T-helper 2 cell treated with Interferon-gamma antibody and Interleukin-4, amounts not matched to agents 5 μg/mL and 100 μg/mL, for 36 hours (primary cell): ENCODE measurements at regions not wholly inside any gene's neighbourhood (a gene's known extent, or its start where the extent isn't known, plus 50 kb on each side); places are given as distances from the start of the nearest gene placed in this dataset.

ENCODE experiments used
- DNase-seq: peaks from one replicate; pipeline ENCODE4 v3.0.0; 2021; ENCODE audit warnings: low spot score
- H3K27ac Mint-ChIP-seq: one replicate; pipeline ENCODE4 v1.8.0; 2021; ENCODE audit warnings: mild to moderate bottlenecking, mixed read lengths
- H3K27me3 Mint-ChIP-seq: one replicate; pipeline ENCODE4 v1.8.0; 2021; ENCODE audit warnings: low read depth, mixed read lengths
- H3K36me3 Mint-ChIP-seq: one replicate; pipeline ENCODE4 v1.8.0; 2021; ENCODE audit warnings: low read depth, mixed read lengths
- H3K4me1 Mint-ChIP-seq: one replicate; pipeline ENCODE4 v1.8.0; 2021; ENCODE audit warnings: low read depth, mixed read lengths
- H3K4me3 Mint-ChIP-seq: one replicate; pipeline ENCODE4 v1.8.0; 2022; ENCODE audit warnings: mild to moderate bottlenecking, moderate library complexity, mixed read lengths
- H3K9me3 Mint-ChIP-seq: one replicate; pipeline ENCODE4 v1.8.0; 2021; ENCODE audit warnings: mixed read lengths

- no peaks in the 10 kb centered on the region for H3K36me3 Mint-ChIP-seq
Measured at GRCh38 chr5:86320266-86320665, 297.5 kb upstream of the COX7C start.

GRCh38 chr5:86329318-86329717 lies 288.4 kb upstream of the COX7C start:
- Mint-ChIP-seq H3K4me3 (no peak overlapping the region), H3K27me3 (no peaks in the 10 kb centered on the region), H3K27ac (no peak overlapping the region), H3K9me3 (no peaks in the 10 kb centered on the region), H3K36me3 (no peaks in the 10 kb centered on the region), H3K4me1 (no peaks in the 10 kb centered on the region)
- no peak for DNase-seq

More at GRCh38 chr5:86320266-86320665, 297.5 kb upstream of the COX7C start:
- Mint-ChIP-seq H3K9me3 (no peaks in the 10 kb centered on the region), H3K27ac (no peak overlapping the region), H3K4me1 (no peaks in the 10 kb centered on the region), H3K4me3 (no peak overlapping the region), H3K27me3 (no peaks in the 10 kb centered on the region)
- no peak for DNase-seq

- Mint-ChIP-seq H3K4me3 (no peak overlapping the region), H3K9me3 (no peaks in the 10 kb centered on the region), H3K27me3 (no peaks in the 10 kb centered on the region), H3K4me1 (no peaks in the 10 kb centered on the region), H3K27ac (no peak overlapping the region), H3K36me3 (no peaks in the 10 kb centered on the region)
- no peak for DNase-seq
Measured at GRCh38 chr5:86330736-86331135, 287.0 kb upstream of the COX7C start.

- Mint-ChIP-seq H3K4me3 (no peak overlapping the region), H3K27ac (no peak overlapping the region)
- DNase-seq: no peak
Measured at GRCh38 chr5:86332851-86333250, 284.9 kb upstream of the COX7C start.

GRCh38 chr5:86337667-86338460 lies 279.9 kb upstream of the COX7C start:
- H3K4me3 Mint-ChIP-seq: no peak overlapping the region
- H3K27ac Mint-ChIP-seq: no peak overlapping the region
- H3K4me1 Mint-ChIP-seq: no peaks in the 10 kb centered on the region
- H3K27me3 Mint-ChIP-seq: no peaks in the 10 kb centered on the region
- H3K9me3 Mint-ChIP-seq: no peaks in the 10 kb centered on the region
- H3K36me3 Mint-ChIP-seq: no peaks in the 10 kb centered on the region
- DNase-seq: no peak

More at GRCh38 chr5:86332851-86333250, 284.9 kb upstream of the COX7C start:
- Mint-ChIP-seq H3K27me3 (no peaks in the 10 kb centered on the region), H3K9me3 (no peaks in the 10 kb centered on the region), H3K4me1 (no peaks in the 10 kb centered on the region), H3K36me3 (no peaks in the 10 kb centered on the region)

- no peak for DNase-seq
- H3K27me3 Mint-ChIP-seq: no peaks in the 10 kb centered on the region
- no peaks in the 10 kb centered on the region for H3K4me1 Mint-ChIP-seq
- no peaks in the 10 kb centered on the region for H3K36me3 Mint-ChIP-seq
- H3K9me3 Mint-ChIP-seq: no peaks in the 10 kb centered on the region
- no peak overlapping the region for H3K27ac Mint-ChIP-seq
- H3K4me3 Mint-ChIP-seq: no peak overlapping the region
Measured at GRCh38 chr5:86354664-86355063, 263.1 kb upstream of the COX7C start.

- no peak overlapping the region for H3K4me3 Mint-ChIP-seq
- no peaks in the 10 kb centered on the region for H3K36me3 Mint-ChIP-seq
- H3K27me3 Mint-ChIP-seq: no peaks in the 10 kb centered on the region
- no peak overlapping the region for H3K27ac Mint-ChIP-seq
- no peak for DNase-seq
- H3K4me1 Mint-ChIP-seq: no peaks in the 10 kb centered on the region
- no peaks in the 10 kb centered on the region for H3K9me3 Mint-ChIP-seq
Measured at GRCh38 chr5:86360801-86361200, 256.9 kb upstream of the COX7C start.

- H3K27me3 Mint-ChIP-seq: no peaks in the 10 kb centered on the region
- H3K27ac Mint-ChIP-seq: no peak overlapping the region
- DNase-seq: no peak
- H3K4me3 Mint-ChIP-seq: no peak overlapping the region
- no peaks in the 10 kb centered on the region for H3K9me3 Mint-ChIP-seq
- H3K36me3 Mint-ChIP-seq: no peaks in the 10 kb centered on the region
- H3K4me1 Mint-ChIP-seq: no peaks in the 10 kb centered on the region
Measured at GRCh38 chr5:86371061-86371460, 246.7 kb upstream of the COX7C start.

GRCh38 chr5:86374611-86375010 lies 243.1 kb upstream of the COX7C start:
- Mint-ChIP-seq H3K4me3 (no peak overlapping the region), H3K4me1 (no peaks in the 10 kb centered on the region), H3K27me3 (no peaks in the 10 kb centered on the region), H3K27ac (no peak overlapping the region), H3K9me3 (no peaks in the 10 kb centered on the region), H3K36me3 (no peaks in the 10 kb centered on the region)
- no peak for DNase-seq

GRCh38 chr5:86376214-86376613 lies 241.5 kb upstream of the COX7C start:
- no peak for DNase-seq
- Mint-ChIP-seq H3K36me3 (no peaks in the 10 kb centered on the region), H3K4me3 (no peak overlapping the region), H3K27ac (no peak overlapping the region), H3K9me3 (no peaks in the 10 kb centered on the region), H3K27me3 (no peaks in the 10 kb centered on the region), H3K4me1 (no peaks in the 10 kb centered on the region)

- H3K4me3 Mint-ChIP-seq: no peak overlapping the region
- no peak overlapping the region for H3K27ac Mint-ChIP-seq
- no peak for DNase-seq
- H3K9me3 Mint-ChIP-seq: no peaks in the 10 kb centered on the region
- H3K27me3 Mint-ChIP-seq: no peaks in the 10 kb centered on the region
- H3K36me3 Mint-ChIP-seq: no peaks in the 10 kb centered on the region
- no peaks in the 10 kb centered on the region for H3K4me1 Mint-ChIP-seq
Measured at GRCh38 chr5:86403190-86403589, 214.6 kb upstream of the COX7C start.

GRCh38 chr5:86404256-86404655 lies 213.5 kb upstream of the COX7C start:
- Mint-ChIP-seq H3K36me3 (no peaks in the 10 kb centered on the region), H3K4me3 (no peak overlapping the region), H3K27me3 (no peaks in the 10 kb centered on the region), H3K27ac (no peak overlapping the region), H3K9me3 (no peaks in the 10 kb centered on the region), H3K4me1 (no peaks in the 10 kb centered on the region)
- no peak for DNase-seq

- DNase-seq: no peak
- Mint-ChIP-seq H3K27me3 (no peaks in the 10 kb centered on the region), H3K9me3 (no peaks in the 10 kb centered on the region), H3K4me1 (no peaks in the 10 kb centered on the region), H3K4me3 (no peak overlapping the region), H3K27ac (no peak overlapping the region), H3K36me3 (no peaks in the 10 kb centered on the region)
Measured at GRCh38 chr5:86407711-86408110, 210.0 kb upstream of the COX7C start.

- Mint-ChIP-seq H3K4me1 (no peaks in the 10 kb centered on the region), H3K9me3 (no peaks in the 10 kb centered on the region), H3K27ac (no peak overlapping the region), H3K36me3 (no peaks in the 10 kb centered on the region), H3K27me3 (no peaks in the 10 kb centered on the region), H3K4me3 (no peak overlapping the region)
- DNase-seq: no peak
Measured at GRCh38 chr5:86411596-86411995, 206.1 kb upstream of the COX7C start.

GRCh38 chr5:86427158-86427557 lies 190.6 kb upstream of the COX7C start:
- H3K27me3 Mint-ChIP-seq: no peaks in the 10 kb centered on the region
- no peak overlapping the region for H3K4me3 Mint-ChIP-seq
- DNase-seq: no peak
- no peaks in the 10 kb centered on the region for H3K4me1 Mint-ChIP-seq
- no peaks in the 10 kb centered on the region for H3K36me3 Mint-ChIP-seq
- no peak overlapping the region for H3K27ac Mint-ChIP-seq
- no peaks in the 10 kb centered on the region for H3K9me3 Mint-ChIP-seq
